B cell (primary cell): ENCODE measurements at regions not wholly inside any gene's neighbourhood (a gene's known extent, or its start where the extent isn't known, plus 50 kb on each side); places are given as distances from the start of the nearest gene placed in this dataset.

Source experiments
- ATAC-seq: fragments of 200-7000 bp; cut with Tn5 transposase; one replicate; pipeline ENCODE4 v1.10.0; 2021; ENCODE audit warnings: low read depth, mild to moderate bottlenecking, moderate number of reproducible peaks, moderate library complexity
- CTCF ChIA-PET: fragments of 350-600 bp; sonication (Branson Sonifier 250); formaldehyde crosslinking; loops from one replicate; lab custom pipeline; 2021; ENCODE audit warnings: antibody characterized with exemption, inconsistent platforms; lab: Charles Lee
- POLR2A ChIA-PET: fragments of 350-600 bp; sonication (Branson Sonifier 250); formaldehyde crosslinking; loops from one replicate; lab custom pipeline; 2021; ENCODE audit warnings: antibody characterized with exemption; lab: Charles Lee
- DNase-seq: peaks from one replicate; pipeline ENCODE4 v3.0.0; 2013
- H2AFZ ChIP-seq: 2 replicates; pipeline ENCODE4 v1.6.1; 2012; ENCODE audit warnings: mild to moderate bottlenecking, low read depth, low read length; ENCODE audit not compliant: insufficient read depth, poor library complexity, severe bottlenecking
- H3K27ac ChIP-seq, 2 donors: 1 replicate in 1 of 2; 2 replicates in 1 of 2; pipeline ENCODE4 v1.5.1; 2012 to 2013; ENCODE audit warnings: low read length in 2 of 2, mild to moderate bottlenecking in 2 of 2, moderate library complexity in 1 of 2
- H3K27me3 ChIP-seq, 4 experiments: fragments of 200-600 bp in 1 of 4; sonication (generic) in 1 of 4; replicated peaks in 1 of 4; 1 replicate in 2 of 4; 2 replicates in 2 of 4; pipeline versions ENCODE4 v1.6.1 to v1.7.0; 2013 to 2016; ENCODE audit warnings: low read length in 3 of 4, mild to moderate bottlenecking in 2 of 4, mixed read lengths in 1 of 4, moderate library complexity in 1 of 4; ENCODE audit not compliant: insufficient read depth in 4 of 4, control insufficient read depth in 3 of 4; ENCODE audit errors: control extremely low read depth in 1 of 4
- H3K36me3 ChIP-seq, 2 experiments: replicated peaks in 1 of 2; 1 replicate in 1 of 2; 2 replicates in 1 of 2; pipeline versions ENCODE4 v1.6.1 to v1.7.1; 2013; ENCODE audit warnings: low read length in 1 of 2; ENCODE audit not compliant: insufficient read depth in 2 of 2, control insufficient read depth in 1 of 2; ENCODE audit errors: control extremely low read depth in 1 of 2, extremely low read depth in 1 of 2
- H3K4me1 ChIP-seq, 2 donors: fragments of 200-600 bp in 1 of 2; sonication (generic) in 1 of 2; 1 replicate in 1 of 2; 2 replicates in 1 of 2; pipeline versions ENCODE4 v1.5.1 to v1.6.1; 2013 to 2017; ENCODE audit warnings: low read length in 2 of 2; ENCODE audit not compliant: control insufficient read depth in 2 of 2, insufficient read depth in 2 of 2
- H3K4me2 ChIP-seq: replicated peaks from 2 replicates; pipeline ENCODE3; 2012; ENCODE audit warnings: mild to moderate bottlenecking, low read depth, low read length; ENCODE audit not compliant: poor library complexity, severe bottlenecking
- H3K4me3 ChIP-seq, 5 experiments: fragments of 200-600 bp in 1 of 5; sonication (generic) in 1 of 5; 1 replicate in 3 of 5; 2 replicates in 2 of 5; pipeline versions ENCODE4 v1.5.1 to v1.7.0; 2011 to 2016; ENCODE audit warnings: low read length in 4 of 5, mild to moderate bottlenecking in 4 of 5, low read depth in 2 of 5, control low read depth in 1 of 5, moderate library complexity in 1 of 5; ENCODE audit not compliant: insufficient read depth in 1 of 5; ENCODE audit errors: control extremely low read depth in 1 of 5, extremely low read depth in 1 of 5
- H3K79me2 ChIP-seq: fragments of 200-600 bp; sonication (generic); one replicate; pipeline ENCODE4 v1.6.0; 2016; ENCODE audit warnings: low read length; ENCODE audit not compliant: control insufficient read depth, insufficient read depth
- H3K9ac ChIP-seq: fragments of 200-600 bp; sonication (generic); 2 replicates; pipeline ENCODE4 v1.6.1; 2017; ENCODE audit warnings: mild to moderate bottlenecking, low read length, moderate library complexity
- H3K9me3 ChIP-seq, 3 donors: one replicate each; pipeline versions ENCODE4 v1.6.1 to v1.7.1; 2013; ENCODE audit warnings: low read length in 2 of 3; ENCODE audit not compliant: control insufficient read depth in 2 of 3, insufficient read depth in 1 of 3; ENCODE audit errors: control extremely low read depth in 1 of 3
- H4K20me1 ChIP-seq: 2 replicates; pipeline ENCODE4 v1.6.0; 2012; ENCODE audit warnings: mild to moderate bottlenecking, low read length; ENCODE audit not compliant: insufficient read depth, control insufficient read depth, poor library complexity, severe bottlenecking
- H3K27ac Mint-ChIP-seq: one replicate; pipeline ENCODE4 v1.8.0; 2021; ENCODE audit warnings: mixed read lengths
- H3K27me3 Mint-ChIP-seq: one replicate; pipeline ENCODE4 v1.8.0; 2021; ENCODE audit warnings: mixed read lengths
- H3K4me1 Mint-ChIP-seq: one replicate; pipeline ENCODE4 v1.8.0; 2021; ENCODE audit warnings: mixed read lengths
- H3K4me3 Mint-ChIP-seq: one replicate; pipeline ENCODE4 v1.8.0; 2021; ENCODE audit warnings: mixed read lengths
- H3K9me3 Mint-ChIP-seq: one replicate; pipeline ENCODE4 v1.8.0; 2022; ENCODE audit warnings: mixed read lengths; ENCODE audit not compliant: insufficient read depth
- EZH2 ChIP-seq: IDR thresholded peaks from 2 replicates; pipeline ENCODE4 v1.6.1; 2012; ENCODE audit warnings: borderline replicate concordance, low read depth, mild to moderate bottlenecking, moderate library complexity, low read length; ENCODE audit not compliant: insufficient read depth, poor library complexity, severe bottlenecking
- WGBS: methylation state at CpG from one replicate; pipeline ENCODE4 v1.1.5; 2013; ENCODE audit warnings: missing lambda C conversion rate; ENCODE audit not compliant: insufficient coverage; 5-methylcytosine and 5-hydroxymethylcytosine counted together
- intact Hi-C: fragments of 100-400 bp; cut with micrococcal nuclease; formaldehyde crosslinking; loops from one replicate; pipeline ENCODE4 v1.10.0; 2022
- TF ChIP-seq, protein P1 (sequence below): fragments of 200-600 bp; IDR thresholded peaks from one replicate; pipeline ENCODE4 v1.8.0; 2022; ENCODE audit warnings: antibody characterized with exemption, mild to moderate bottlenecking

DNA sequence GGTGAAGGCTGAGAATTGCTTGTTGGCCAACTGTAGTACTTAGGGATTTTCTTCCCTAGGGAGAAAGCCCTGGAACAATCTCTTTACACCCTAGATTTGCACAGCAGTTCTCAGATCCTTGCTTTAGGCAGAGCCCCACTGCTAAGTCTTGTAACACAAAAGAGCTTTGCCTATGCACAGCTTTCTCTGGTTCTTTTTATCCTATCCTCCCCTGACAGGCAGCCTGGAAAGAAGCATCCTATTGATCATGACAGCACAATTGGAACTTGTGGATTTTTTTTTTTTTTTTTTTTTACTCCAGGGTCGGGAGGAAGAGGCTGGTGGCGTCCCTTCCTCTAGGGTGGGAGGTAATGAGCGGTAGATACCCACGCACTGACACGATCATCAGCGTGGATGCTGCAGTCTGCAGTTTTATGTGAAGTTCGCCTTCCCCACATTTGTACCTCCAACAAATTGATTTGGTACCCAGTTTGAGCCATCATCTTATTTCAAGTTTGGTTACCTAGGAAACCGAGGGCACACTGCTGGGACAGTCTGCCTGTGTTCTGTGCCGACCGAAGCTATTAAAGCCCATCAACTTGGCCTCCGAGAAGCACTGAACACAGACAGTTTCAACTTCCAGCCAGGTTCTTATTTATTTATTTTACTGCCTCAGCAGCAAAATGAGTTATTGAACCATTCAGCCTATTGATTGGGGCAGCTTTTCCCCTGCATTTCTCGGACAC lies 110.1 kb downstream of the NRN1 start:
- H3K27me3 ChIP-seq: peaks cover 0 to 13% (median 0%) of the 10 kb centered on the region in 4 experiments
- ChIA-PET CTCF (no interaction called here), POLR2A (no interaction called here)
- no peak overlapping the region for H3K4me2 ChIP-seq
- no peak overlapping the region for H2AFZ ChIP-seq
- ATAC-seq (no peak), DNase-seq (no peak)
- no peaks in the 10 kb centered on the region for H3K36me3 ChIP-seq
- no peaks in the 10 kb centered on the region for H4K20me1 ChIP-seq
- no peaks in the 10 kb centered on the region for H3K9me3 ChIP-seq
- H3K79me2 ChIP-seq: no peaks in the 10 kb centered on the region
- H3K4me3 Mint-ChIP-seq: no peak overlapping the region
- H3K9ac ChIP-seq: no peak overlapping the region
- TF ChIP-seq, protein P1, sequence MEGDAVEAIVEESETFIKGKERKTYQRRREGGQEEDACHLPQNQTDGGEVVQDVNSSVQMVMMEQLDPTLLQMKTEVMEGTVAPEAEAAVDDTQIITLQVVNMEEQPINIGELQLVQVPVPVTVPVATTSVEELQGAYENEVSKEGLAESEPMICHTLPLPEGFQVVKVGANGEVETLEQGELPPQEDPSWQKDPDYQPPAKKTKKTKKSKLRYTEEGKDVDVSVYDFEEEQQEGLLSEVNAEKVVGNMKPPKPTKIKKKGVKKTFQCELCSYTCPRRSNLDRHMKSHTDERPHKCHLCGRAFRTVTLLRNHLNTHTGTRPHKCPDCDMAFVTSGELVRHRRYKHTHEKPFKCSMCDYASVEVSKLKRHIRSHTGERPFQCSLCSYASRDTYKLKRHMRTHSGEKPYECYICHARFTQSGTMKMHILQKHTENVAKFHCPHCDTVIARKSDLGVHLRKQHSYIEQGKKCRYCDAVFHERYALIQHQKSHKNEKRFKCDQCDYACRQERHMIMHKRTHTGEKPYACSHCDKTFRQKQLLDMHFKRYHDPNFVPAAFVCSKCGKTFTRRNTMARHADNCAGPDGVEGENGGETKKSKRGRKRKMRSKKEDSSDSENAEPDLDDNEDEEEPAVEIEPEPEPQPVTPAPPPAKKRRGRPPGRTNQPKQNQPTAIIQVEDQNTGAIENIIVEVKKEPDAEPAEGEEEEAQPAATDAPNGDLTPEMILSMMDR: no peak
- no peak for TF ChIP-seq EZH2
- H3K27ac ChIP-seq: no peak overlapping the region
- peaks cover 7% of the 10 kb centered on the region in 2 donors for H3K4me1 ChIP-seq
- peaks cover 6% of the 10 kb centered on the region for H3K27me3 Mint-ChIP-seq
- intact Hi-C loops: no loop called here
- H3K9me3 Mint-ChIP-seq: no peaks in the 10 kb centered on the region
- no peak overlapping the region for H3K27ac Mint-ChIP-seq
- peaks cover 5% of the 10 kb centered on the region for H3K4me1 Mint-ChIP-seq
- no peak overlapping the region for H3K4me3 ChIP-seq
- 93% methylated on average over 9 of the region's 12 CpGs for WGBS

DNA sequence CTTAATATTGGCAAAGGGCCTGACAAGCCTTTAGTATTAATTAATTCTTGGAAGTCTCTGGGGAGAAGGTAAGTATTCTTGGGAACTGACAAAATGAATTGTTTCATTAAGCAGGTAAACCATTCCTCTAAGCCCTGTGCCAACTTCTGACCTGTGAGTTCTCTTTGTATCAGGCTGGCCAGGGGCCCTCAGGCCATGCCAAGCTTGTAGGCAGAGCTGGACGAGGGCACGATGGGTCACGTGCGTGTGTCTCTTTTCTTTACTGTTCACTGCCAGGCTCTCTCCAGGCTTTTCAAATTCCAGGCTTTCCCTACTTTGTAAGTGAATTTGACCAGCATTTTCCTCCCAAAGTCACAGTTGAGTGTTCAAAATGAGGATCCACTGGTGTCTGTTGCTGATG lies 112.4 kb downstream of the NRN1 start:
- peaks cover 5% of the 10 kb centered on the region for H3K4me1 Mint-ChIP-seq

More for the DNA sequence above, 112.4 kb downstream of the NRN1 start:
- Histone ChIP-seq H2AFZ (no peak overlapping the region), H3K9me3 (no peaks in the 10 kb centered on the region), H3K79me2 (no peaks in the 10 kb centered on the region), H3K27ac (no peak overlapping the region), H3K27me3 (peaks cover 0 to 9% (median 0%) of the 10 kb centered on the region in 4 experiments), H3K4me2 (no peak overlapping the region), H3K4me1 (peaks cover 7% of the 10 kb centered on the region in 2 donors), H3K9ac (no peak overlapping the region), H3K36me3 (no peaks in the 10 kb centered on the region), H3K4me3 (no peak overlapping the region), H4K20me1 (no peaks in the 10 kb centered on the region)
- Mint-ChIP-seq H3K27ac (no peak overlapping the region), H3K9me3 (no peaks in the 10 kb centered on the region), H3K27me3 (peaks cover 6% of the 10 kb centered on the region), H3K4me3 (no peak overlapping the region)
- CTCF ChIA-PET: no interaction called here
- intact Hi-C loops: no loop called here
- no peak for DNase-seq
- TF ChIP-seq EZH2: no peak
- TF ChIP-seq, protein P1: no peak
- POLR2A ChIA-PET: no interaction called here
- no peak for ATAC-seq
- WGBS: 100% methylated on average over 2 of the region's 4 CpGs
